ENCODE measurements at regions not wholly inside any gene's neighbourhood (a gene's known extent, or its start where the extent isn't known, plus 50 kb on each side); places are given as distances from the start of the nearest gene placed in this dataset.

DNA sequence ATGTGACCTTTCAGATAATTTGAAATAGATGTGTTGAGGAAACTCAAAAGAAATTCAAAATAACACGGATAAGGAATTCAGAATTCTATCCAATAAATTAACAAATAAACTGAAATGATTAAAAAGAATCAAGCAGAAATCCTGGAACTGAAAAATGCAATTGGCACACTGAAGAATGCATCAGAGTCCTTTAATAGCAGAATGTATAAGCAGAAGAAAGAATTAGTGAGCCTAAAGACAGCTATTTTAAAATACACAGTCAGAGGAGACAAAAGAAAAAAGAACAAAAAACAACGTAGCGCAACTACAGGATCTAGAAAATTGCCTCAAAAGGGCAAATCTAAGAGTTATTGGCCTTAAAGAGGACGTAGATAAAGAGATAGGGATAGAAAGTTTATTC lies 99.6 kb upstream of the SAMSN1 start:
- Histone ChIP-seq H3K27me3 (ENCODE audit: insufficient read depth, low read length) (no peaks in the 10 kb centered on the region), H3K4me1 (ENCODE audit: insufficient read depth, low read length) (no peaks in the 10 kb centered on the region), H3K36me3 (ENCODE audit: insufficient read depth, low read length) (no peaks in the 10 kb centered on the region), H3K27ac (ENCODE audit: low read depth, low read length) (no peak overlapping the region), H3K79me2 (ENCODE audit: insufficient read depth, low read length) (no peaks in the 10 kb centered on the region), H4K20me1 (ENCODE audit: insufficient read depth, low read length) (no peaks in the 10 kb centered on the region), H3K4me3 (ENCODE audit: insufficient read depth, low read depth, low read length) (no peak overlapping the region), H3K4me2 (ENCODE audit: low read length) (no peak overlapping the region), H3K9me3 (ENCODE audit: insufficient read depth, low read depth, low read length) (peaks cover 4% of the 10 kb centered on the region), H3K9ac (ENCODE audit: low read length) (no peak overlapping the region), H2AFZ (ENCODE audit: low read depth, low read length) (no peak overlapping the region)
- no peak for TF ChIP-seq EZH2 (IDR thresholded peaks at IDR 0.05; ENCODE audit: insufficient read depth, low read length)
- TF ChIP-seq, protein P1, sequence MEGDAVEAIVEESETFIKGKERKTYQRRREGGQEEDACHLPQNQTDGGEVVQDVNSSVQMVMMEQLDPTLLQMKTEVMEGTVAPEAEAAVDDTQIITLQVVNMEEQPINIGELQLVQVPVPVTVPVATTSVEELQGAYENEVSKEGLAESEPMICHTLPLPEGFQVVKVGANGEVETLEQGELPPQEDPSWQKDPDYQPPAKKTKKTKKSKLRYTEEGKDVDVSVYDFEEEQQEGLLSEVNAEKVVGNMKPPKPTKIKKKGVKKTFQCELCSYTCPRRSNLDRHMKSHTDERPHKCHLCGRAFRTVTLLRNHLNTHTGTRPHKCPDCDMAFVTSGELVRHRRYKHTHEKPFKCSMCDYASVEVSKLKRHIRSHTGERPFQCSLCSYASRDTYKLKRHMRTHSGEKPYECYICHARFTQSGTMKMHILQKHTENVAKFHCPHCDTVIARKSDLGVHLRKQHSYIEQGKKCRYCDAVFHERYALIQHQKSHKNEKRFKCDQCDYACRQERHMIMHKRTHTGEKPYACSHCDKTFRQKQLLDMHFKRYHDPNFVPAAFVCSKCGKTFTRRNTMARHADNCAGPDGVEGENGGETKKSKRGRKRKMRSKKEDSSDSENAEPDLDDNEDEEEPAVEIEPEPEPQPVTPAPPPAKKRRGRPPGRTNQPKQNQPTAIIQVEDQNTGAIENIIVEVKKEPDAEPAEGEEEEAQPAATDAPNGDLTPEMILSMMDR (IDR thresholded peaks at IDR 0.05; ENCODE audit: insufficient read depth, low read depth, low read length): no peak
- Mint-ChIP-seq H3K36me3 (ENCODE audit: low read depth, unreplicated experiment) (no peaks in the 10 kb centered on the region), H3K4me3 (ENCODE audit: unreplicated experiment) (no peak overlapping the region), H3K9me3 (ENCODE audit: unreplicated experiment) (peaks cover 7% of the 10 kb centered on the region), H3K27ac (ENCODE audit: unreplicated experiment) (no peak overlapping the region), H3K27me3 (ENCODE audit: low read depth, unreplicated experiment) (no peaks in the 10 kb centered on the region), H3K4me1 (ENCODE audit: low read depth, unreplicated experiment) (no peaks in the 10 kb centered on the region)
- DNase-seq (ENCODE audit: low read depth) (no peak), FAIRE-seq (no peak)

DNA sequence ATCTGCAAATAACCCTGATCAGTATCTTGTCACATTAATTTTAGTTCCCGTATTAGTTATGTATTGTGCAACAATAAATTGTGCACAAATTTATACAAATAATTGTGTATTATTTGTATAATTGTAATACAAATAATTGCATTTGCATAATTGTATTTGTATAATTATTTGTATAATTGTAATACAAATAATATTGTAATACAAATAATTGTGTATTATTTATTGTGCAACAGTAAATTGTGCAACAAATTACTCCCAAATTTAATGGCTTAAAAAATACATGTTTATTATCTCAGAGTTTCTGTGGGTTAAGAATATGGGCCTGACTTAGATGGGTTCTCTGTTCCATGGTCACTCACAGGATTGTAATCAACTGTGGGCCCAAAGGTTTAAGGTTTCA lies 86.2 kb upstream of the SAMSN1 start:
- DNase-seq (ENCODE audit: low read depth): no peak

GRCh38 chr21:14630556-14631069 lies 84.5 kb upstream of the SAMSN1 start:
- H3K27ac ChIP-seq (ENCODE audit: low read depth, low read length): no peak overlapping the region
- no peak overlapping the region for H3K4me3 ChIP-seq (ENCODE audit: insufficient read depth, low read depth, low read length)
- H3K4me3 Mint-ChIP-seq (ENCODE audit: unreplicated experiment): no peak overlapping the region
- no peaks in the 10 kb centered on the region for H4K20me1 ChIP-seq (ENCODE audit: insufficient read depth, low read length)
- no peak for DNase-seq (ENCODE audit: low read depth)
- TF ChIP-seq, protein P1 (IDR thresholded peaks at IDR 0.05; ENCODE audit: insufficient read depth, low read depth, low read length): no peak
- TF ChIP-seq EZH2 (IDR thresholded peaks at IDR 0.05; ENCODE audit: insufficient read depth, low read length): no peak
- H3K27me3 ChIP-seq (ENCODE audit: insufficient read depth, low read length): no peaks in the 10 kb centered on the region
- no peaks in the 10 kb centered on the region for H3K79me2 ChIP-seq (ENCODE audit: insufficient read depth, low read length)
- FAIRE-seq: no peak
- H3K27ac Mint-ChIP-seq (ENCODE audit: unreplicated experiment): no peak overlapping the region
- no peaks in the 10 kb centered on the region for H3K27me3 Mint-ChIP-seq (ENCODE audit: low read depth, unreplicated experiment)
- H3K9ac ChIP-seq (ENCODE audit: low read length): no peak overlapping the region
- H3K4me1 Mint-ChIP-seq (ENCODE audit: low read depth, unreplicated experiment): no peaks in the 10 kb centered on the region
- H3K36me3 ChIP-seq (ENCODE audit: insufficient read depth, low read length): no peaks in the 10 kb centered on the region
- no peak overlapping the region for H2AFZ ChIP-seq (ENCODE audit: low read depth, low read length)
- H3K4me1 ChIP-seq (ENCODE audit: insufficient read depth, low read length): no peaks in the 10 kb centered on the region
- no peaks in the 10 kb centered on the region for H3K9me3 ChIP-seq (ENCODE audit: insufficient read depth, low read depth, low read length)
- no peaks in the 10 kb centered on the region for H3K36me3 Mint-ChIP-seq (ENCODE audit: low read depth, unreplicated experiment)
- H3K4me2 ChIP-seq (ENCODE audit: low read length): no peak overlapping the region
- H3K9me3 Mint-ChIP-seq (ENCODE audit: unreplicated experiment): peaks cover under 1% of the 10 kb centered on the region

More for the DNA sequence above, 86.2 kb upstream of the SAMSN1 start:
- Histone ChIP-seq H2AFZ (ENCODE audit: low read depth, low read length) (no peak overlapping the region), H3K9ac (ENCODE audit: low read length) (no peak overlapping the region), H3K4me2 (ENCODE audit: low read length) (no peak overlapping the region), H3K9me3 (ENCODE audit: insufficient read depth, low read depth, low read length) (no peaks in the 10 kb centered on the region), H3K27me3 (ENCODE audit: insufficient read depth, low read length) (no peaks in the 10 kb centered on the region), H3K36me3 (ENCODE audit: insufficient read depth, low read length) (no peaks in the 10 kb centered on the region), H3K4me1 (ENCODE audit: insufficient read depth, low read length) (no peaks in the 10 kb centered on the region), H3K79me2 (ENCODE audit: insufficient read depth, low read length) (no peaks in the 10 kb centered on the region), H4K20me1 (ENCODE audit: insufficient read depth, low read length) (no peaks in the 10 kb centered on the region), H3K27ac (ENCODE audit: low read depth, low read length) (no peak overlapping the region), H3K4me3 (ENCODE audit: insufficient read depth, low read depth, low read length) (no peak overlapping the region)
- H3K36me3 Mint-ChIP-seq (ENCODE audit: low read depth, unreplicated experiment): no peaks in the 10 kb centered on the region
- H3K4me1 Mint-ChIP-seq (ENCODE audit: low read depth, unreplicated experiment): no peaks in the 10 kb centered on the region
- no peaks in the 10 kb centered on the region for H3K27me3 Mint-ChIP-seq (ENCODE audit: low read depth, unreplicated experiment)
- no peaks in the 10 kb centered on the region for H3K9me3 Mint-ChIP-seq (ENCODE audit: unreplicated experiment)
- FAIRE-seq: no peak
- no peak for TF ChIP-seq EZH2 (IDR thresholded peaks at IDR 0.05; ENCODE audit: insufficient read depth, low read length)
- TF ChIP-seq, protein P1 (IDR thresholded peaks at IDR 0.05; ENCODE audit: insufficient read depth, low read depth, low read length): no peak
- no peak overlapping the region for H3K4me3 Mint-ChIP-seq (ENCODE audit: unreplicated experiment)
- no peak overlapping the region for H3K27ac Mint-ChIP-seq (ENCODE audit: unreplicated experiment)

Data from astrocyte (in vitro differentiated cells and primary cell).